AG04450 (cell line): ENCODE measurements at regions not wholly inside any gene's neighbourhood (a gene's known extent, or its start where the extent isn't known, plus 50 kb on each side); places are given as distances from the start of the nearest gene placed in this dataset.

ENCODE experiments used
- CTCF ChIA-PET: fragments of 300-600, 350-600 bp; formaldehyde crosslinking; extraction: SDS; loops from one replicate; lab custom pipeline; 2022; ENCODE audit warnings: antibody characterized with exemption, inconsistent platforms; lab: Charles Lee
- POLR2A ChIA-PET: fragments of 350-600 bp; formaldehyde crosslinking; extraction: SDS; loops from one replicate; lab custom pipeline; 2021; ENCODE audit warnings: antibody characterized with exemption, inconsistent platforms; lab: Yijun Ruan, JAX
- DNase-seq: peaks from one replicate; pipeline ENCODE4 v3.0.0-alpha.2; 2011; ENCODE audit warnings: low read depth, low spot score
- H3K27ac ChIP-seq: one replicate; pipeline ENCODE4 v1.5.1; 2012; ENCODE audit warnings: low read depth, low read length, control low read depth
- H3K27me3 ChIP-seq: one replicate; pipeline ENCODE4 v1.6.0; 2012; ENCODE audit warnings: low read length; ENCODE audit not compliant: control insufficient read depth, insufficient read depth
- H3K4me3 ChIP-seq: 2 replicates; pipeline ENCODE4 v1.5.1; 2011; ENCODE audit warnings: mild to moderate bottlenecking, low read depth, low read length, control low read depth
- H3K9me3 ChIP-seq: 2 replicates; pipeline ENCODE4 v1.5.1; 2012; ENCODE audit warnings: low read length; ENCODE audit not compliant: control insufficient read depth, insufficient read depth
- CTCF ChIP-seq: IDR thresholded peaks from 2 replicates; pipeline ENCODE4 v1.5.1; 2011; ENCODE audit warnings: low read depth, low read length, control low read depth, inconsistent platforms

GRCh38 chr2:146989741-146990140 lies 855.1 kb upstream of the ACVR2A start:
- ChIA-PET CTCF (no interaction called here), POLR2A (no interaction called here)
- no peak overlapping the region for H3K27ac ChIP-seq
- no peak overlapping the region for H3K4me3 ChIP-seq
- no peak for DNase-seq
- H3K9me3 ChIP-seq: no peaks in the 10 kb centered on the region
- no peak for TF ChIP-seq CTCF
- H3K27me3 ChIP-seq: no peaks in the 10 kb centered on the region

GRCh38 chr2:146987996-146988395 lies 856.8 kb upstream of the ACVR2A start:
- no peak for TF ChIP-seq CTCF
- POLR2A ChIA-PET: no interaction called here
- Histone ChIP-seq H3K9me3 (no peaks in the 10 kb centered on the region), H3K27ac (no peak overlapping the region), H3K27me3 (no peaks in the 10 kb centered on the region), H3K4me3 (no peak overlapping the region)
- CTCF ChIA-PET: no interaction called here
- no peak for DNase-seq

- no peak for TF ChIP-seq CTCF
- DNase-seq: no peak
- H3K9me3 ChIP-seq: no peaks in the 10 kb centered on the region
- POLR2A ChIA-PET: no interaction called here
- H3K27me3 ChIP-seq: no peaks in the 10 kb centered on the region
- H3K27ac ChIP-seq: no peak overlapping the region
- no peak overlapping the region for H3K4me3 ChIP-seq
- CTCF ChIA-PET: no interaction called here
Observed at GRCh38 chr2:146986161-146986560, 858.7 kb upstream of the ACVR2A start.

GRCh38 chr2:146985753-146986152 lies 859.1 kb upstream of the ACVR2A start:
- TF ChIP-seq CTCF: no peak
- Histone ChIP-seq H3K9me3 (no peaks in the 10 kb centered on the region), H3K27me3 (no peaks in the 10 kb centered on the region), H3K4me3 (no peak overlapping the region), H3K27ac (no peak overlapping the region)
- ChIA-PET CTCF (no interaction called here), POLR2A (no interaction called here)
- DNase-seq: no peak

GRCh38 chr2:146984014-146984413 lies 860.8 kb upstream of the ACVR2A start:
- Histone ChIP-seq H3K27me3 (no peaks in the 10 kb centered on the region), H3K9me3 (no peaks in the 10 kb centered on the region), H3K27ac (no peak overlapping the region), H3K4me3 (no peak overlapping the region)
- ChIA-PET POLR2A (no interaction called here), CTCF (no interaction called here)
- TF ChIP-seq CTCF: no peak
- no peak for DNase-seq
